ENCODE measurements at regions not wholly inside any gene's neighbourhood (a gene's known extent, or its start where the extent isn't known, plus 50 kb on each side); places are given as distances from the start of the nearest gene placed in this dataset.

DNA sequence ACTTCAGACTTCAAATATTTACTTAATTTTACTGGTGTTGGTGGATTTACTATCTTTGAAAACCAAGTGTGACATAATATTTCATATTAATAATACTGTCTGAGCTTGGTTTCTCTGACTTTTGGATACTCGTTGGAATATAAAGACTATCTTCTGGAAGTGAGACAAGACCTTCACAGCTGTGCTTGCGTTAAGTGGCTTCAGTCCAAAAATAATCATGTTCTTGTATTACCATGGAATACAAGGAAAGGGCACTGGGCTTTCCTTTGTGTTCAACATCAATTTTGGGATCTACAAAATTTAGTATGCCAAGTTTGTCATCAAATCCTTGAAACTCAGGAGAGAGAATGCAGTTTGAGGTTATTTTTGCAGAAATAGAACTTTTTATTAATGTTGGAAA lies 712.4 kb upstream of the LCORL start:
- no peak overlapping the region for H3K4me3 ChIP-seq (ENCODE audit: low read length)
- TF ChIP-seq, protein P1, sequence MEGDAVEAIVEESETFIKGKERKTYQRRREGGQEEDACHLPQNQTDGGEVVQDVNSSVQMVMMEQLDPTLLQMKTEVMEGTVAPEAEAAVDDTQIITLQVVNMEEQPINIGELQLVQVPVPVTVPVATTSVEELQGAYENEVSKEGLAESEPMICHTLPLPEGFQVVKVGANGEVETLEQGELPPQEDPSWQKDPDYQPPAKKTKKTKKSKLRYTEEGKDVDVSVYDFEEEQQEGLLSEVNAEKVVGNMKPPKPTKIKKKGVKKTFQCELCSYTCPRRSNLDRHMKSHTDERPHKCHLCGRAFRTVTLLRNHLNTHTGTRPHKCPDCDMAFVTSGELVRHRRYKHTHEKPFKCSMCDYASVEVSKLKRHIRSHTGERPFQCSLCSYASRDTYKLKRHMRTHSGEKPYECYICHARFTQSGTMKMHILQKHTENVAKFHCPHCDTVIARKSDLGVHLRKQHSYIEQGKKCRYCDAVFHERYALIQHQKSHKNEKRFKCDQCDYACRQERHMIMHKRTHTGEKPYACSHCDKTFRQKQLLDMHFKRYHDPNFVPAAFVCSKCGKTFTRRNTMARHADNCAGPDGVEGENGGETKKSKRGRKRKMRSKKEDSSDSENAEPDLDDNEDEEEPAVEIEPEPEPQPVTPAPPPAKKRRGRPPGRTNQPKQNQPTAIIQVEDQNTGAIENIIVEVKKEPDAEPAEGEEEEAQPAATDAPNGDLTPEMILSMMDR (conservative IDR thresholded peaks at IDR 0.05; ENCODE audit: low read length): no peak
- DNase-seq (ENCODE audit: low read depth): no peak

DNA sequence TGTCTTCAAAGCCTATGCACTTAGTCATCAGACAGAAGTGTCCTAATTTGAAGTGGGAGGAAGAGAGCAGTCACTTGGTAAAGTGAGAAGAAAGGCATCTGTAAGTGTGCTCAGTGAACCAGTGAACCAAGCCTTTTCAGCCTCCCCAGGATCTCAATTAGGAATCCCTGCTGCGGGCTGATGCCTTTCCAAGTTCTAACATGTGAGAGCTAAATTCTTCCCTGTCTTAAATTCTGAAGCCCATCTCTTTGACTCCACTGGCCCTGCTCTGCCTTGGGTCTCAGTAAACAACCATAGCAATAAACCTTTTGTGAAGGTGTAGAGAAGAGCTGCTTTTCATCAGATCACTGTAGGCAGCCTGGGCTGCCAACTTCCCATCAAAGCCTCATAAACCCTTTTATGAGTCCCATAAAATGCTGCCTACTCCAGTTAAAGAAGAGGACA lies 701.2 kb upstream of the LCORL start:
- TF ChIP-seq, protein P1 (conservative IDR thresholded peaks at IDR 0.05; ENCODE audit: low read length): no peak
- no peak for DNase-seq (ENCODE audit: low read depth)
- H3K4me3 ChIP-seq (ENCODE audit: low read length): no peak overlapping the region

GRCh38 chr4:18698119-18698883 lies 676.7 kb upstream of the LCORL start:
- TF ChIP-seq, protein P1 (conservative IDR thresholded peaks at IDR 0.05; ENCODE audit: low read length): no peak
- H3K4me3 ChIP-seq (ENCODE audit: low read length): no peak overlapping the region

DNA sequence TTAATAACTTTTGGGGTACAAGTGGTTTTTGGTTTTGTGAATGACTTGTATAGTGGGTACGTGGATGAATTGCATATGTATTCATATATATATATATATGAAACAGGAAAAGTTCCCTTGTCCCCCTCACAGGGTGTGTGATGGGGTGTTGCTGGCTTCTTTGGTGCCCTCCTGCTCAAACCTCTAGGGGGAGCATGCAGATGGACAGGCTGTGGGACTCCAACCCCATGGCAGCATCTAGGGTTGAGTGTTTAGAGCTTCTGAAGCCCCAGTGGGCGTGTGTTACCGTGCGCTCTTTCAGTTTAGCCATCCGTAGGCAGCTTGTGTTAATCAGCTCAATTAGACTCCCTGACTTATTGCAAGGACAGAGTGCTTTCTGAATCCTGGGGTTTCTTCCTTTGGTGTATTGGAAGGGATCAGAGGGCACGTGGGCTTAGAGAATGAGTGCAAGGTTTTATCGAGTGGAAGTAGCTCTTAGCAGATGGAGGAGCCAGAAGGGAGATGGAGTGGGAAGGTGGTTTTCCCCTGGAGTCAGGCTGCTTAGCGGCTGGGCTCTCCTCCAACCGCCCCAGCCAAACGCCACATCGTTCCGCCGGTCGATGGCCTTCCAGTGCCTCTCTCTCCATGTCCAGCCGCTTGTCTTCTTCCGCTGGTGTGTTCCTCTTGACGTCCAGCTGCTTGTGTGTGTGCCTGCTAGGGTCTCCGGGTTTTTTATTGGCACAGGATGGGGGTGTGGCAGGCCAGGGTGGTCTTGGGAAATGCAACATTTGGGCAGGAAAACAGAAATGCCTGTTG lies 674.4 kb upstream of the LCORL start:
- TF ChIP-seq, protein P1 (conservative IDR thresholded peaks at IDR 0.05; ENCODE audit: low read length): no peak
- no peak overlapping the region for H3K4me3 ChIP-seq (ENCODE audit: low read length)
- no peak for DNase-seq (ENCODE audit: low read depth)

More at GRCh38 chr4:18698119-18698883, 676.7 kb upstream of the LCORL start:
- no peak for DNase-seq (ENCODE audit: low read depth)

GRCh38 chr4:18691431-18692200 lies 670.1 kb upstream of the LCORL start:
- TF ChIP-seq, protein P1 (conservative IDR thresholded peaks at IDR 0.05; ENCODE audit: low read length): no peak
- DNase-seq (ENCODE audit: low read depth): no peak
- no peak overlapping the region for H3K4me3 ChIP-seq (ENCODE audit: low read length)

DNA sequence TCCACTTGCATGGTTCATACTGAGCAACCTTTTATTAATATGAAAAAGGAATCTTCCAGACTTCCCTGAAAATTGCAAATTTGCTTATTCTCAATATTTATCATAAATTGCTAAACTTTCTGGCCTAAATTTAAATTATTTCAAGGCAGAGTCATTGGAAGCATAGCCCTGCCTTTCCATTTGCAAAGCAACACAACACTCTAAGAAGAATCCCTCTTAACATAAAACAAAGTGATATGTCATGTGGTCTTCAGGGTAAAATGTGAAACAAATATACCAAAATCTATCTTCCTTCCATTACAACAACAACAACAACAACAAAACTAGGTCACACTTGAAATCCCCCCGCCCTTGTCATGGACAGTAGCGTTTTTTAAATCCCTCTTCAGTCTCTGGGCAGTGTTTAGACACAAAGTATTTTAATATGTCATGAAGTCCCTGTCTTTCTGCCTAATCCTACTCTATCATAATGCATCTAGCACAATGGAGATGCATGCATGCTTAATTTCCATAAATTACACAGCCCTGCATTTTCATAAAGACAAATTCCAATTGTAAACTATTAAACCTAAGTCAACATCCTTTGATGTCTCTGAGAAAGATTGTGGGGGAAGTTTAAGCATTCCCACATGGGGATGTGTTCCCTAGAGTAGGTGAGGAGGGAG lies 668.9 kb upstream of the LCORL start:
- no peak overlapping the region for H3K4me3 ChIP-seq (ENCODE audit: low read length)
- no peak for DNase-seq (ENCODE audit: low read depth)
- TF ChIP-seq, protein P1 (conservative IDR thresholded peaks at IDR 0.05; ENCODE audit: low read length): no peak
